WTC11 (cell line): ENCODE measurements at regions not wholly inside any gene's neighbourhood (a gene's known extent, or its start where the extent isn't known, plus 50 kb on each side); places are given as distances from the start of the nearest gene placed in this dataset.

Source experiments
- ELF4 ChIP-seq: sonication (generic); formaldehyde crosslinking; IDR thresholded peaks from 2 replicates; pipeline ENCODE4 v1.8.1; 2022; ENCODE audit warnings: low read depth, mild to moderate bottlenecking, moderate library complexity, missing genetic modification reagents
- TEAD4 ChIP-seq: sonication (generic); formaldehyde crosslinking; IDR thresholded peaks from 2 replicates; pipeline ENCODE4 v1.8.0; 2022; ENCODE audit warnings: mild to moderate bottlenecking, missing genetic modification reagents
- ZNF232 ChIP-seq: sonication (generic); formaldehyde crosslinking; IDR thresholded peaks from 2 replicates; pipeline ENCODE4 v1.8.0; 2022; ENCODE audit warnings: mild to moderate bottlenecking, missing genetic modification reagents
- ZNF263 ChIP-seq: sonication (generic); formaldehyde crosslinking; IDR thresholded peaks from 2 replicates; pipeline ENCODE4 v1.8.1; 2022; ENCODE audit warnings: low read depth, mild to moderate bottlenecking, moderate library complexity, missing genetic modification reagents
- ZNF512 ChIP-seq: sonication (generic); formaldehyde crosslinking; IDR thresholded peaks from 2 replicates; pipeline ENCODE4 v1.8.1; 2022; ENCODE audit warnings: missing genetic modification reagents, borderline replicate concordance
- TF ChIP-seq, protein P1 (sequence below): sonication (generic); formaldehyde crosslinking; IDR thresholded peaks from 2 replicates; pipeline ENCODE4 v1.8.1; 2023; ENCODE audit warnings: mild to moderate bottlenecking, missing genetic modification reagents
- TF ChIP-seq, protein P2 (sequence below): sonication (generic); formaldehyde crosslinking; conservative IDR thresholded peaks from 2 replicates; pipeline ENCODE4 v1.8.1; 2022; ENCODE audit warnings: mild to moderate bottlenecking, missing genetic modification reagents
- TF ChIP-seq, protein P3 (sequence below): sonication (generic); formaldehyde crosslinking; IDR thresholded peaks from 2 replicates; pipeline ENCODE4 v1.8.0; 2023; ENCODE audit warnings: mild to moderate bottlenecking, missing genetic modification reagents
- TF ChIP-seq, protein P4 (sequence below): fragments of 200-600 bp; IDR thresholded peaks from 2 replicates; pipeline ENCODE4 v1.8.0; 2022; ENCODE audit warnings: antibody characterized with exemption

DNA sequence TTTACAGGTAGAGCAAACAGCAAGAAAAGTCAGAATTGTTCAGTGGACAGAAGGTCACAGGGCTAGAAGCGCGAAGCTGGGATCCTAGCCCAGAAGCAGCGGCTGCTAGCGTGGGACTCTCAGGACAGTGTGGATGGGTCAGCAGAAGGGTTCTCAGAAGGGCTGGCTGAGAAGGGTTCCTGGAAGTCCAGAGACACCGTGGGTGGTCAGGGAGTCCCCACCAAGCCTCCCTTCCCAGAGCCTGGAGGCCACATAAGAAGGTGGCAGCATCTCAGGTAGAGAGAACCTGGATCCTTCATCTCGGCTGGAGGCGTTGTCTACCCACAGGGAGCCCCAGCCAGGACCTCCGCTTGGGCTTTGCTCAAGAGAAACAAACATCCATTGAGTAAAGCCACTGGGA is 696.3 kb downstream of the PTPRU start:
- TF ChIP-seq, protein P1, sequence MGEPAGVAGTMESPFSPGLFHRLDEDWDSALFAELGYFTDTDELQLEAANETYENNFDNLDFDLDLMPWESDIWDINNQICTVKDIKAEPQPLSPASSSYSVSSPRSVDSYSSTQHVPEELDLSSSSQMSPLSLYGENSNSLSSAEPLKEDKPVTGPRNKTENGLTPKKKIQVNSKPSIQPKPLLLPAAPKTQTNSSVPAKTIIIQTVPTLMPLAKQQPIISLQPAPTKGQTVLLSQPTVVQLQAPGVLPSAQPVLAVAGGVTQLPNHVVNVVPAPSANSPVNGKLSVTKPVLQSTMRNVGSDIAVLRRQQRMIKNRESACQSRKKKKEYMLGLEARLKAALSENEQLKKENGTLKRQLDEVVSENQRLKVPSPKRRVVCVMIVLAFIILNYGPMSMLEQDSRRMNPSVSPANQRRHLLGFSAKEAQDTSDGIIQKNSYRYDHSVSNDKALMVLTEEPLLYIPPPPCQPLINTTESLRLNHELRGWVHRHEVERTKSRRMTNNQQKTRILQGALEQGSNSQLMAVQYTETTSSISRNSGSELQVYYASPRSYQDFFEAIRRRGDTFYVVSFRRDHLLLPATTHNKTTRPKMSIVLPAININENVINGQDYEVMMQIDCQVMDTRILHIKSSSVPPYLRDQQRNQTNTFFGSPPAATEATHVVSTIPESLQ: no peak
- TF ChIP-seq, protein P2, sequence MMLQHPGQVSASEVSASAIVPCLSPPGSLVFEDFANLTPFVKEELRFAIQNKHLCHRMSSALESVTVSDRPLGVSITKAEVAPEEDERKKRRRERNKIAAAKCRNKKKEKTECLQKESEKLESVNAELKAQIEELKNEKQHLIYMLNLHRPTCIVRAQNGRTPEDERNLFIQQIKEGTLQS: no peak
- TF ChIP-seq, protein P3, sequence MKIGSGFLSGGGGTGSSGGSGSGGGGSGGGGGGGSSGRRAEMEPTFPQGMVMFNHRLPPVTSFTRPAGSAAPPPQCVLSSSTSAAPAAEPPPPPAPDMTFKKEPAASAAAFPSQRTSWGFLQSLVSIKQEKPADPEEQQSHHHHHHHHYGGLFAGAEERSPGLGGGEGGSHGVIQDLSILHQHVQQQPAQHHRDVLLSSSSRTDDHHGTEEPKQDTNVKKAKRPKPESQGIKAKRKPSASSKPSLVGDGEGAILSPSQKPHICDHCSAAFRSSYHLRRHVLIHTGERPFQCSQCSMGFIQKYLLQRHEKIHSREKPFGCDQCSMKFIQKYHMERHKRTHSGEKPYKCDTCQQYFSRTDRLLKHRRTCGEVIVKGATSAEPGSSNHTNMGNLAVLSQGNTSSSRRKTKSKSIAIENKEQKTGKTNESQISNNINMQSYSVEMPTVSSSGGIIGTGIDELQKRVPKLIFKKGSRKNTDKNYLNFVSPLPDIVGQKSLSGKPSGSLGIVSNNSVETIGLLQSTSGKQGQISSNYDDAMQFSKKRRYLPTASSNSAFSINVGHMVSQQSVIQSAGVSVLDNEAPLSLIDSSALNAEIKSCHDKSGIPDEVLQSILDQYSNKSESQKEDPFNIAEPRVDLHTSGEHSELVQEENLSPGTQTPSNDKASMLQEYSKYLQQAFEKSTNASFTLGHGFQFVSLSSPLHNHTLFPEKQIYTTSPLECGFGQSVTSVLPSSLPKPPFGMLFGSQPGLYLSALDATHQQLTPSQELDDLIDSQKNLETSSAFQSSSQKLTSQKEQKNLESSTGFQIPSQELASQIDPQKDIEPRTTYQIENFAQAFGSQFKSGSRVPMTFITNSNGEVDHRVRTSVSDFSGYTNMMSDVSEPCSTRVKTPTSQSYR (CRISPR knock-in tag): no peak
- TF ChIP-seq, protein P4, sequence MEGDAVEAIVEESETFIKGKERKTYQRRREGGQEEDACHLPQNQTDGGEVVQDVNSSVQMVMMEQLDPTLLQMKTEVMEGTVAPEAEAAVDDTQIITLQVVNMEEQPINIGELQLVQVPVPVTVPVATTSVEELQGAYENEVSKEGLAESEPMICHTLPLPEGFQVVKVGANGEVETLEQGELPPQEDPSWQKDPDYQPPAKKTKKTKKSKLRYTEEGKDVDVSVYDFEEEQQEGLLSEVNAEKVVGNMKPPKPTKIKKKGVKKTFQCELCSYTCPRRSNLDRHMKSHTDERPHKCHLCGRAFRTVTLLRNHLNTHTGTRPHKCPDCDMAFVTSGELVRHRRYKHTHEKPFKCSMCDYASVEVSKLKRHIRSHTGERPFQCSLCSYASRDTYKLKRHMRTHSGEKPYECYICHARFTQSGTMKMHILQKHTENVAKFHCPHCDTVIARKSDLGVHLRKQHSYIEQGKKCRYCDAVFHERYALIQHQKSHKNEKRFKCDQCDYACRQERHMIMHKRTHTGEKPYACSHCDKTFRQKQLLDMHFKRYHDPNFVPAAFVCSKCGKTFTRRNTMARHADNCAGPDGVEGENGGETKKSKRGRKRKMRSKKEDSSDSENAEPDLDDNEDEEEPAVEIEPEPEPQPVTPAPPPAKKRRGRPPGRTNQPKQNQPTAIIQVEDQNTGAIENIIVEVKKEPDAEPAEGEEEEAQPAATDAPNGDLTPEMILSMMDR: no peak
- no peak for TF ChIP-seq ZNF263
- no peak for TF ChIP-seq ZNF512 (CRISPR knock-in tag)
- no peak for TF ChIP-seq ELF4
- no peak for TF ChIP-seq ZNF232 (CRISPR knock-in tag)
- TF ChIP-seq TEAD4 (CRISPR knock-in tag): no peak
